IMR-90 (cell line): ENCODE measurements at regions not wholly inside any gene's neighbourhood (a gene's known extent, or its start where the extent isn't known, plus 50 kb on each side); places are given as distances from the start of the nearest gene placed in this dataset.

ENCODE experiments used
- ATAC-seq: fragments of 200-7000 bp; cut with Tn5 transposase; 2 replicates; pipeline ENCODE4 v1.9.1; 2020; ENCODE audit warnings: low read depth, mild to moderate bottlenecking, moderate library complexity
- BruUV-seq: library from RNA; stranded (reverse); fragments of 400-500 nt; replicated peaks from 2 replicates; lab custom pipeline; 2021; lab: Mats Ljungman, UMichigan
- CTCF ChIA-PET: fragments of 300-600 bp; formaldehyde crosslinking; extraction: SDS; loops from one replicate; lab custom pipeline; 2021; ENCODE audit warnings: antibody characterized with exemption; lab: Yijun Ruan, JAX
- POLR2A ChIA-PET: fragments of 300-600 bp; sonication (Branson Sonifier 250); formaldehyde crosslinking; loops from one replicate; lab custom pipeline; 2022; ENCODE audit warnings: antibody characterized with exemption; ENCODE audit not compliant: unreplicated experiment; lab: Charles Lee
- DNase-seq: peaks from one replicate; pipeline ENCODE4 v3.0.0; 2013
- H2AFZ ChIP-seq: replicated peaks from 2 replicates; pipeline ENCODE3; 2013; ENCODE audit warnings: low read length, mild to moderate bottlenecking; ENCODE audit not compliant: poor library complexity
- H2AK5ac ChIP-seq: 2 replicates; pipeline ENCODE4 v1.6.1; 2013; ENCODE audit warnings: low read depth, low read length, inconsistent platforms
- H2AK9ac ChIP-seq: replicated peaks from 2 replicates; pipeline ENCODE3; 2013; ENCODE audit warnings: mild to moderate bottlenecking, low read depth, low read length, moderate library complexity; ENCODE audit not compliant: poor library complexity
- H2BK120ac ChIP-seq: 2 replicates; pipeline ENCODE4 v1.6.1; 2013; ENCODE audit warnings: low read depth, low read length, inconsistent platforms
- H2BK15ac ChIP-seq: 3 replicates; pipeline ENCODE4 v1.6.1; 2013; ENCODE audit warnings: low read depth, low read length, inconsistent platforms
- H2BK20ac ChIP-seq: 2 replicates; pipeline ENCODE4 v1.6.1; 2013; ENCODE audit warnings: low read depth, mild to moderate bottlenecking, inconsistent platforms, low read length, moderate library complexity
- H2BK5ac ChIP-seq: 2 replicates; pipeline ENCODE4 v1.6.1; 2013; ENCODE audit warnings: mild to moderate bottlenecking, low read depth, low read length, inconsistent platforms; ENCODE audit not compliant: poor library complexity, severe bottlenecking
- H3K14ac ChIP-seq: replicated peaks from 2 replicates; pipeline ENCODE4 v1.6.1; 2013; ENCODE audit warnings: low read depth, low read length, inconsistent platforms
- H3K18ac ChIP-seq: 2 replicates; pipeline ENCODE4 v1.6.1; 2013; ENCODE audit warnings: low read depth, low read length, control low read depth
- H3K23ac ChIP-seq: 2 replicates; pipeline ENCODE4 v1.6.1; 2013; ENCODE audit warnings: low read depth, low read length, inconsistent platforms
- H3K27ac ChIP-seq: 2 replicates; pipeline ENCODE4 v1.5.1; 2013; ENCODE audit warnings: mild to moderate bottlenecking, control low read depth, low read length; ENCODE audit not compliant: insufficient read depth
- H3K27me3 ChIP-seq: 2 replicates; pipeline ENCODE4 v1.6.1; 2013; ENCODE audit warnings: low read length; ENCODE audit not compliant: control insufficient read depth, insufficient read depth
- H3K36me3 ChIP-seq: 2 replicates; pipeline ENCODE4 v1.6.1; 2013; ENCODE audit warnings: low read length, mixed read lengths; ENCODE audit not compliant: control insufficient read depth, insufficient read depth
- H3K4ac ChIP-seq: 2 replicates; pipeline ENCODE4 v1.6.1; 2013; ENCODE audit warnings: low read depth, low read length, inconsistent platforms
- H3K4me1 ChIP-seq: 2 replicates; pipeline ENCODE4 v1.6.1; 2013; ENCODE audit warnings: low read length, mixed read lengths; ENCODE audit not compliant: control insufficient read depth, insufficient read depth
- H3K4me2 ChIP-seq: 2 replicates; pipeline ENCODE4 v1.6.1; 2013; ENCODE audit warnings: low read depth, mild to moderate bottlenecking, control low read depth, low read length, moderate library complexity
- H3K4me3 ChIP-seq: 2 replicates; pipeline ENCODE4 v1.5.1; 2013; ENCODE audit warnings: low read depth, mild to moderate bottlenecking, control low read depth, low read length, moderate library complexity; ENCODE audit not compliant: insufficient read depth
- H3K56ac ChIP-seq: 2 replicates; pipeline ENCODE4 v1.6.1; 2013; ENCODE audit warnings: low read length, inconsistent platforms; ENCODE audit not compliant: insufficient read depth; ENCODE audit errors: extremely low read depth
- H3K79me1 ChIP-seq, 2 experiments: 2 replicates each; pipeline ENCODE4 v1.6.1; 2013; ENCODE audit warnings: low read length in 2 of 2, inconsistent platforms in 1 of 2, low read depth in 1 of 2
- H3K9ac ChIP-seq: 2 replicates; pipeline ENCODE4 v1.6.1; 2013; ENCODE audit warnings: low read depth, low read length, control low read depth
- H3K9me1 ChIP-seq: 2 replicates; pipeline ENCODE4 v1.6.1; 2013; ENCODE audit warnings: low read length, inconsistent platforms; ENCODE audit not compliant: insufficient read depth
- H3K9me3 ChIP-seq: 2 replicates; pipeline ENCODE4 v1.6.1; 2013; ENCODE audit warnings: low read length; ENCODE audit not compliant: control insufficient read depth, insufficient read depth
- H4K20me1 ChIP-seq: 2 replicates; pipeline ENCODE4 v1.6.1; 2013; ENCODE audit warnings: low read length, inconsistent platforms; ENCODE audit not compliant: insufficient read depth
- H4K5ac ChIP-seq: 2 replicates; pipeline ENCODE4 v1.6.1; 2013; ENCODE audit warnings: mild to moderate bottlenecking, low read depth, low read length, control low read depth
- H4K8ac ChIP-seq, 2 experiments: 2 replicates each; pipeline ENCODE4 v1.6.1; 2013; ENCODE audit warnings: low read depth in 2 of 2, low read length in 2 of 2, control low read depth in 1 of 2, inconsistent platforms in 1 of 2
- H4K91ac ChIP-seq: 2 replicates; pipeline ENCODE4 v1.6.1; 2013; ENCODE audit warnings: low read depth, low read length, inconsistent platforms; ENCODE audit not compliant: insufficient read depth
- BHLHE40 ChIP-seq: fragments of 150-350 bp; IDR thresholded peaks from 2 replicates; pipeline ENCODE4 v1.6.1; 2016; ENCODE audit warnings: mild to moderate bottlenecking, low read depth, low read length
- CEBPB ChIP-seq: IDR thresholded peaks from 2 replicates; pipeline ENCODE4 v1.6.1; 2012; ENCODE audit warnings: low read depth, low read length, improper control_type of control experiment
- CHD1 ChIP-seq: IDR thresholded peaks from 2 replicates; pipeline ENCODE4 v1.6.1; 2012; ENCODE audit warnings: low read depth, low read length, improper control_type of control experiment
- FOS ChIP-seq: fragments of 150-350 bp; IDR thresholded peaks from 2 replicates; pipeline ENCODE4 v1.6.1; 2016; ENCODE audit warnings: low read depth, low read length
- MAFK ChIP-seq: IDR thresholded peaks from 2 replicates; pipeline ENCODE4 v1.6.1; 2012; ENCODE audit warnings: low read depth, low read length, improper control_type of control experiment
- MAZ ChIP-seq: IDR thresholded peaks from 2 replicates; pipeline ENCODE4 v1.6.1; 2012; ENCODE audit warnings: low read depth, mild to moderate bottlenecking, low read length, improper control_type of control experiment, moderate library complexity, borderline replicate concordance
- MXI1 ChIP-seq: IDR thresholded peaks from 2 replicates; pipeline ENCODE4 v1.6.1; 2012; ENCODE audit warnings: low read depth, mild to moderate bottlenecking, low read length, moderate library complexity, borderline replicate concordance
- NFE2L2 ChIP-seq: fragments of 150-350 bp; IDR thresholded peaks from 2 replicates; pipeline ENCODE4 v1.6.1; 2016; ENCODE audit warnings: low read depth, mild to moderate bottlenecking, low read length
- POLR2A ChIP-seq: IDR thresholded peaks from 2 replicates; pipeline ENCODE4 v1.6.1; 2012; ENCODE audit warnings: mild to moderate bottlenecking, low read depth, low read length
- RAD21 ChIP-seq: IDR thresholded peaks from 2 replicates; pipeline ENCODE4 v1.6.1; 2012; ENCODE audit warnings: low read length, improper control_type of control experiment
- RCOR1 ChIP-seq: IDR thresholded peaks from 2 replicates; pipeline ENCODE4 v1.6.1; 2012; ENCODE audit warnings: mild to moderate bottlenecking, low read length, improper control_type of control experiment; ENCODE audit not compliant: insufficient replicate concordance
- RFX5 ChIP-seq: IDR thresholded peaks from 2 replicates; pipeline ENCODE4 v1.8.0; 2012; ENCODE audit warnings: low read depth, mild to moderate bottlenecking, low read length, moderate library complexity
- SMC3 ChIP-seq: fragments of 150-350 bp; IDR thresholded peaks from 2 replicates; pipeline ENCODE4 v1.6.1; 2016; ENCODE audit warnings: low read depth, mild to moderate bottlenecking, antibody characterized with exemption, low read length, moderate library complexity
- WGBS, 2 experiments: methylation state at CpG; one replicate each; pipeline versions ENCODE4 v1.1.5 to v1.1.7; 2013; ENCODE audit warnings: missing lambda C conversion rate in 2 of 2; ENCODE audit not compliant: insufficient read length in 1 of 2; ENCODE audit errors: extremely low coverage in 2 of 2; 5-methylcytosine and 5-hydroxymethylcytosine counted together
- dilution Hi-C: fragments of 300-500 bp; cut with HindIII; formaldehyde crosslinking; loops from one replicate; pipeline ENCODE4 v1.14.3; 2018; ENCODE audit warnings: low sequenced_read_pairs; ENCODE audit not compliant: unreplicated experiment
- in situ Hi-C: fragments of 300-500 bp; cut with MboI; formaldehyde crosslinking; loops from 3 replicates; pipeline ENCODE4 v1.14.3; 2019; ENCODE audit warnings: low sequenced_read_pairs, inconsistent platforms, mixed read lengths
- intact Hi-C: fragments of 100-400 bp; cut with micrococcal nuclease; formaldehyde crosslinking; loops from 2 replicates; pipeline ENCODE4 v1.10.0; 2022
- TF ChIP-seq, protein P1 (sequence below): fragments of 150-350 bp; IDR thresholded peaks from 2 replicates; pipeline ENCODE4 v1.6.1; 2017; ENCODE audit warnings: mild to moderate bottlenecking, antibody characterized with exemption, low read length, low read depth
- TF ChIP-seq, protein P2 (sequence below): fragments of 150-350 bp; IDR thresholded peaks from 2 replicates; pipeline ENCODE4 v1.6.1; 2016; ENCODE audit warnings: low read depth, mild to moderate bottlenecking, low read length, moderate library complexity, borderline replicate concordance

DNA sequence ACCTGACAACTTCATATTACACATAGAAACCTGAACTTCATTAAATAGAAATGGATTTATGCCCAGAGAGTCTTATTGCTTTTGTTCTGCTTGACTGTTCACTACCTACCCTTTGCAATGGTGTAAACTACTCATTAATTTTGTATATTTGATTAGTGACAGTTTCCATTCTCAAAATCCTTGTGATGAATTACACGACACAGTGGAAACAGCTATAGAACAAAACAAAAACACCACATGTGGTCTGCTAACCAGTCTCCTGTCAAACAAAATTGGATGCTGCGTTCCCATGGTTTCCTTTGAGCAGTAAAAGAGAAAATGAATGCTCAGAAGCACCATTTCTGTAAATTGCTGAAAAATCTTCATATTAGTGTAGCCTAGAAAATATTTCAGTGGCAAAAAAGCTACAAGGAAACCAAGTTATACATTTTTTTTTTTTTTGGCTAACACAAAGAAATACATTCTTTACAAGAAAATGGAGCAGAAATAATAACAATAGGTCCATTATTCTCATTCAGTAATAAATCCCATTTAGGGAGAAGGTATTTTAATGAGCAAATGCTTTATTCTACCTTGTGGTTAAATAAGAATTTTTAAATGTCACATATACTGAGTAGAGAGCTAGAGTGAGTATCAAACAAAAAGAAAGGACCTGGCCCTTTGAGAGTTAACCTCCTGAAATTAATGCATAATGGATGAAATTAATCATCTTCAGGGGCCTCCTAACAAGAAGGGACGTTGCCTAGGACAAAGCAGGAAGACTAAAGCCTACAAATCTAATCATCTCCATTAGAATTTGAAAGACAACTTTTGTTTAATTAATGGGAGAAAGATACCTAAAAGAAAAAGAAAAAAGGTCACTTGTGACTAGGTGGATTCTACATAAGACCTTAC is 355.1 kb upstream of the ZC3H15 start:
- H3K9ac ChIP-seq, result no peak overlapping the region
- no peaks in the 10 kb centered on the region for H4K20me1 ChIP-seq
- H2BK15ac ChIP-seq, result no peak overlapping the region
- no peaks in the 10 kb centered on the region for H3K9me3 ChIP-seq
- no peak overlapping the region for H2AFZ ChIP-seq
- H4K5ac ChIP-seq, result no peak overlapping the region
- CTCF ChIA-PET, result interaction anchor here (0.6 kb wide), 1 partner anchor 1138 kb away, joined by 5 read pairs; no protein-coding TSS in a partner anchor
- POLR2A ChIA-PET, result no interaction called here
- intact Hi-C loops (no loop called here), dilution Hi-C loops (no loop called here), in situ Hi-C loops (no loop called here)
- no peaks in the 10 kb centered on the region for H3K4me1 ChIP-seq
- H2AK5ac ChIP-seq, result no peak overlapping the region
- H3K56ac ChIP-seq, result no peak overlapping the region
- H3K9me1 ChIP-seq, result no peaks in the 10 kb centered on the region
- no peak overlapping the region for H4K91ac ChIP-seq
- no peak overlapping the region for H3K27ac ChIP-seq
- no peak overlapping the region for H2AK9ac ChIP-seq
- no peak overlapping the region for H3K23ac ChIP-seq
- no peak overlapping the region for H2BK5ac ChIP-seq
- H3K14ac ChIP-seq, result no peak overlapping the region
- no peaks in the 10 kb centered on the region for H3K36me3 ChIP-seq
- H2BK20ac ChIP-seq, result no peak overlapping the region
- no CpG with 5 or more reads among the region's 3 CpGs for WGBS, 2 experiments
- no peaks in the 10 kb centered on the region for H3K27me3 ChIP-seq
- H3K4ac ChIP-seq, result no peak overlapping the region
- DNase-seq (no peak), ATAC-seq (no peak)
- no peak overlapping the region for H2BK120ac ChIP-seq
- no peaks in the 10 kb centered on the region for H3K79me1 ChIP-seq
- H3K4me3 ChIP-seq, result no peak overlapping the region
- H3K4me2 ChIP-seq, result no peak overlapping the region
- no peak overlapping the region for H3K18ac ChIP-seq
- no TSS peak for BruUV-seq
- H4K8ac ChIP-seq, result no peak overlapping the region
- no peak for TF ChIP-seq RFX5
- TF ChIP-seq CHD1, result no peak
- TF ChIP-seq MAZ, result no peak
- TF ChIP-seq BHLHE40, result no peak
- no peak for TF ChIP-seq FOS
- no peak for TF ChIP-seq NFE2L2
- TF ChIP-seq MAFK, result no peak
- no peak for TF ChIP-seq MXI1
- no peak for TF ChIP-seq RAD21
- no peak for TF ChIP-seq CEBPB
- TF ChIP-seq POLR2A, result no peak
- TF ChIP-seq, protein P1, sequence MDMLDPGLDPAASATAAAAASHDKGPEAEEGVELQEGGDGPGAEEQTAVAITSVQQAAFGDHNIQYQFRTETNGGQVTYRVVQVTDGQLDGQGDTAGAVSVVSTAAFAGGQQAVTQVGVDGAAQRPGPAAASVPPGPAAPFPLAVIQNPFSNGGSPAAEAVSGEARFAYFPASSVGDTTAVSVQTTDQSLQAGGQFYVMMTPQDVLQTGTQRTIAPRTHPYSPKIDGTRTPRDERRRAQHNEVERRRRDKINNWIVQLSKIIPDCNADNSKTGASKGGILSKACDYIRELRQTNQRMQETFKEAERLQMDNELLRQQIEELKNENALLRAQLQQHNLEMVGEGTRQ, result no peak
- TF ChIP-seq SMC3, result no peak
- TF ChIP-seq, protein P2, sequence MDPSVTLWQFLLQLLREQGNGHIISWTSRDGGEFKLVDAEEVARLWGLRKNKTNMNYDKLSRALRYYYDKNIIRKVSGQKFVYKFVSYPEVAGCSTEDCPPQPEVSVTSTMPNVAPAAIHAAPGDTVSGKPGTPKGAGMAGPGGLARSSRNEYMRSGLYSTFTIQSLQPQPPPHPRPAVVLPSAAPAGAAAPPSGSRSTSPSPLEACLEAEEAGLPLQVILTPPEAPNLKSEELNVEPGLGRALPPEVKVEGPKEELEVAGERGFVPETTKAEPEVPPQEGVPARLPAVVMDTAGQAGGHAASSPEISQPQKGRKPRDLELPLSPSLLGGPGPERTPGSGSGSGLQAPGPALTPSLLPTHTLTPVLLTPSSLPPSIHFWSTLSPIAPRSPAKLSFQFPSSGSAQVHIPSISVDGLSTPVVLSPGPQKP, result no peak
- no peak for TF ChIP-seq RCOR1
